ENCODE measurements at regions not wholly inside any gene's neighbourhood (a gene's known extent, or its start where the extent isn't known, plus 50 kb on each side); places are given as distances from the start of the nearest gene placed in this dataset.

DNA sequence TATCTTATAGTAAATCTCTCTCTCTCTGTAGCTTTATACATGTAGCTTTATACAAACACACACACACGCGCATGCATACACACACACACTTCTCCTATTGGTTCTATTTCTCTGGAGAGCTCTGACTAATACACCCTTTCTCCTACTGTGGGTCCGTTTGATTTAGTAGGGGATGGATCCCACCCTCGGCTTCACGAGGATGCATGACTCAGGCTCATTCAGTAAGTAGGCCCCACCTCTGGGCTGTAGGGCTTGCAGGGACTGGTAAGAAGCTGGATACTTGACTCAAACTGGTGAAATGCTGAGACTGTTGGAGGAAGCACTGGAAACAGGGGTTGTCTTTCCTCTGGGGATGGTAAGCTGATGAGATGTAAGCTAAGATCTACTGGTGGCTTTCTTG lies 98.7 kb downstream of the SLC24A2 start:
- no peaks in the 10 kb centered on the region for H3K36me3 ChIP-seq (ENCODE audit: insufficient read depth, low read length)
- H3K4me1 ChIP-seq (ENCODE audit: insufficient read depth, low read length, poor library complexity, severe bottlenecking) = no peaks in the 10 kb centered on the region
- intact Hi-C loops (cut with micrococcal nuclease; ENCODE audit: unreplicated experiment) = no loop called here
- DNase-seq (ENCODE audit: low spot score) = no peak
- no peaks in the 10 kb centered on the region for H3K9me2 ChIP-seq (ENCODE audit: insufficient read depth, low read length)
- TF ChIP-seq, protein P1, sequence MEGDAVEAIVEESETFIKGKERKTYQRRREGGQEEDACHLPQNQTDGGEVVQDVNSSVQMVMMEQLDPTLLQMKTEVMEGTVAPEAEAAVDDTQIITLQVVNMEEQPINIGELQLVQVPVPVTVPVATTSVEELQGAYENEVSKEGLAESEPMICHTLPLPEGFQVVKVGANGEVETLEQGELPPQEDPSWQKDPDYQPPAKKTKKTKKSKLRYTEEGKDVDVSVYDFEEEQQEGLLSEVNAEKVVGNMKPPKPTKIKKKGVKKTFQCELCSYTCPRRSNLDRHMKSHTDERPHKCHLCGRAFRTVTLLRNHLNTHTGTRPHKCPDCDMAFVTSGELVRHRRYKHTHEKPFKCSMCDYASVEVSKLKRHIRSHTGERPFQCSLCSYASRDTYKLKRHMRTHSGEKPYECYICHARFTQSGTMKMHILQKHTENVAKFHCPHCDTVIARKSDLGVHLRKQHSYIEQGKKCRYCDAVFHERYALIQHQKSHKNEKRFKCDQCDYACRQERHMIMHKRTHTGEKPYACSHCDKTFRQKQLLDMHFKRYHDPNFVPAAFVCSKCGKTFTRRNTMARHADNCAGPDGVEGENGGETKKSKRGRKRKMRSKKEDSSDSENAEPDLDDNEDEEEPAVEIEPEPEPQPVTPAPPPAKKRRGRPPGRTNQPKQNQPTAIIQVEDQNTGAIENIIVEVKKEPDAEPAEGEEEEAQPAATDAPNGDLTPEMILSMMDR (conservative IDR thresholded peaks at IDR 0.05; ENCODE audit: low read length) = no peak
- no peak for TF ChIP-seq EZH2phosphoT487 (IDR thresholded peaks at IDR 0.05; ENCODE audit: borderline replicate concordance, low read depth, low read length)
- no TSS peak for BruUV-seq (replicated peaks)
- H3K9me3 ChIP-seq (ENCODE audit: low read length) = no peaks in the 10 kb centered on the region
- ChIA-PET CTCF (ENCODE audit: unreplicated experiment) (no interaction called here), POLR2A (interaction anchor here (0.6 kb wide), 1 partner anchor 1814 kb away, joined by 6 read pairs; no protein-coding TSS in a partner anchor)
- no peak overlapping the region for H3K27ac ChIP-seq (ENCODE audit: low read depth, low read length, poor library complexity, severe bottlenecking)
- no peak overlapping the region for H3K4me2 ChIP-seq (ENCODE audit: low read length)
- H3K4me3 ChIP-seq (ENCODE audit: low read depth, low read length, poor library complexity, severe bottlenecking) = no peak overlapping the region
- no peaks in the 10 kb centered on the region for H4K20me1 ChIP-seq (ENCODE audit: insufficient read depth, low read length)
- no peaks in the 10 kb centered on the region for H3K79me2 ChIP-seq (ENCODE audit: insufficient read depth, low read depth, low read length)
- no peak overlapping the region for H2AFZ ChIP-seq (ENCODE audit: low read length)

DNA sequence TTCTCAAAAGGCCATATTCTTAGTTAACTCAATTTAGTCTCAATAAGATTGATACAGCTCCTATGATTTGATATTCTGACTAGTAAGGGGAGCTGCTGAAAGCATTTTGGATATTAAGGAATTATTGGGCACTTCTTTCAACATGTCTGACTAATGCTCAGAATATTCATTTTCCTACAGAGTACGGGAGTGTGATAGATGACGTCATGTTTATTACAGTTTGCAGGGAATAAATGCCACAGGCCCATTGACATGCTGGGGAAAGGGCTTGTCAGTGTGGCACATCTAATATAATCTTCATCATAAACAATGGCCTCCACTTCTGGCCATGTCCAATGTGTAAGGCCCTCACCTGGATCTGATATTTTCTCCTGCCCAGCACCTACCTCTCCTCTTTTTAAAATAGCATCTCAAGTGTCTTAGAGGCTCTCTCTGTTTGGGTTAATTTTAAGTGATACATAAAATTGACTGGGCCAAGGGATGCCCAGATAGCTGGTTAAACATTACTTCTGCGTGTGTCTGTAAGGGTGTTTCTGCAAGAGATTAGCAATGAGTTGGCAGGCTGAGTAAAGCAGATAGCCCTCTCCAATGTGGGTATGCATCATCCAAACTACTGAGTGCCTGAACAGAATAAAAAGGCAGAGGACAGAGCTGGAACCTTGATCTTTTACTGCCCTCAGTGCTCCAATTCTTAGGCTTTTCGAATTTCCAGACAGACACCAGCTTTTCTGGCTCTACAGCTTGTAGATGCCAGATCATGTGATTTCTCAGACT lies 99.3 kb downstream of the SLC24A2 start:
- no peak for TF ChIP-seq EZH2phosphoT487 (IDR thresholded peaks at IDR 0.05; ENCODE audit: borderline replicate concordance, low read depth, low read length)
- TF ChIP-seq, protein P1 (conservative IDR thresholded peaks at IDR 0.05; ENCODE audit: low read length) = no peak
- H3K27ac ChIP-seq (ENCODE audit: low read depth, low read length, poor library complexity, severe bottlenecking) = no peak overlapping the region
- H3K9me2 ChIP-seq (ENCODE audit: insufficient read depth, low read length) = no peaks in the 10 kb centered on the region
- no TSS peak for BruUV-seq (replicated peaks)
- no peaks in the 10 kb centered on the region for H3K36me3 ChIP-seq (ENCODE audit: insufficient read depth, low read length)
- H3K9me3 ChIP-seq (ENCODE audit: low read length) = no peaks in the 10 kb centered on the region
- H4K20me1 ChIP-seq (ENCODE audit: insufficient read depth, low read length) = no peaks in the 10 kb centered on the region
- CTCF ChIA-PET (ENCODE audit: unreplicated experiment) = no interaction called here
- no peak overlapping the region for H3K4me3 ChIP-seq (ENCODE audit: low read depth, low read length, poor library complexity, severe bottlenecking)
- H3K4me1 ChIP-seq (ENCODE audit: insufficient read depth, low read length, poor library complexity, severe bottlenecking) = no peaks in the 10 kb centered on the region
- no peak for DNase-seq (ENCODE audit: low spot score)
- POLR2A ChIA-PET = interaction anchor here (0.5 kb wide), 1 partner anchor 106 kb away, joined by 3 read pairs; no protein-coding TSS in a partner anchor
- H2AFZ ChIP-seq (ENCODE audit: low read length) = no peak overlapping the region
- intact Hi-C loops (cut with micrococcal nuclease; ENCODE audit: unreplicated experiment) = no loop called here
- no peak overlapping the region for H3K4me2 ChIP-seq (ENCODE audit: low read length)
- H3K79me2 ChIP-seq (ENCODE audit: insufficient read depth, low read depth, low read length) = no peaks in the 10 kb centered on the region

DNA sequence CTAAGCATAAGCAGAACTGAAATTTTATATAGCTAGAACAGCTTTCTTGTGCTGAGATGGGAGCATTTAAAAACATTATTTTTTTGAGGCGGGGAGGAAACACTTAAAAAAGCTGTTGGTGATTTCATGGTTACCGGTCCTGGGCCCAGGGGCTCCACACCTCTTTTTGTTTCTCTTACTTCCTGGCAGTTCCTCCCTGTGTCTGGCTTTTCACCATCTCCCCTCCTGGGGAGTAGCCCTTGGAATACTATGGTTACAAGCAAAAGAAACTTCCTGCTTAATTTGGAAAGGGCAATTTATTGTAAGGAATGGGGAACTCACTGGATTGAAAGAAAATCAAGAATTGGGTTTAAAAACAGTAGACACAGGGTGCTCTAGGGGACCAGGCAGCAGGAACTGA lies 105.1 kb downstream of the SLC24A2 start:
- no peak for TF ChIP-seq EZH2phosphoT487 (IDR thresholded peaks at IDR 0.05; ENCODE audit: borderline replicate concordance, low read depth, low read length)
- TF ChIP-seq, protein P1 (conservative IDR thresholded peaks at IDR 0.05; ENCODE audit: low read length) = no peak
- BruUV-seq (replicated peaks) = no TSS peak
- H3K4me3 ChIP-seq (ENCODE audit: low read depth, low read length, poor library complexity, severe bottlenecking) = no peak overlapping the region
- POLR2A ChIA-PET = no interaction called here
- no peak for DNase-seq (ENCODE audit: low spot score)
- no peaks in the 10 kb centered on the region for H4K20me1 ChIP-seq (ENCODE audit: insufficient read depth, low read length)
- H3K4me2 ChIP-seq (ENCODE audit: low read length) = no peak overlapping the region
- no peak overlapping the region for H2AFZ ChIP-seq (ENCODE audit: low read length)
- no peaks in the 10 kb centered on the region for H3K79me2 ChIP-seq (ENCODE audit: insufficient read depth, low read depth, low read length)
- H3K27ac ChIP-seq (ENCODE audit: low read depth, low read length, poor library complexity, severe bottlenecking) = no peak overlapping the region
- H3K4me1 ChIP-seq (ENCODE audit: insufficient read depth, low read length, poor library complexity, severe bottlenecking) = no peaks in the 10 kb centered on the region
- no peaks in the 10 kb centered on the region for H3K9me2 ChIP-seq (ENCODE audit: insufficient read depth, low read length)
- no peaks in the 10 kb centered on the region for H3K9me3 ChIP-seq (ENCODE audit: low read length)
- CTCF ChIA-PET (ENCODE audit: unreplicated experiment) = no interaction called here
- H3K36me3 ChIP-seq (ENCODE audit: insufficient read depth, low read length) = no peaks in the 10 kb centered on the region
- intact Hi-C loops (cut with micrococcal nuclease; ENCODE audit: unreplicated experiment) = no loop called here

All from OCI-LY7 (cell line).